Esophagus muscularis mucosa (tissue), 3 donors: ENCODE measurements at regions not wholly inside any gene's neighbourhood (a gene's known extent, or its start where the extent isn't known, plus 50 kb on each side); places are given as distances from the start of the nearest gene placed in this dataset.

Experiments
- POLR2A ChIP-seq: fragments of 450-650 bp; IDR thresholded peaks from one replicate; pipeline ENCODE4 v1.6.1; 2017; ENCODE audit warnings: antibody characterized with exemption, moderate library complexity, mild to moderate bottlenecking, low read depth
- POLR2AphosphoS5 ChIP-seq, 2 donors: sonication (generic); formaldehyde crosslinking; IDR thresholded peaks; one replicate each; pipeline ENCODE4 v1.6.1; 2017; ENCODE audit warnings: antibody characterized with exemption in 2 of 2
- TF ChIP-seq, protein P1 (sequence below), 3 experiments: fragments of 200-600 bp in 2 of 3; fragments of 450-650 bp in 1 of 3; sonication (generic) in 2 of 3; IDR thresholded peaks; one replicate each; pipeline ENCODE4 v1.5.1; 2017 to 2019; ENCODE audit warnings: antibody characterized with exemption in 3 of 3, mild to moderate bottlenecking in 2 of 3, moderate library complexity in 1 of 3

DNA sequence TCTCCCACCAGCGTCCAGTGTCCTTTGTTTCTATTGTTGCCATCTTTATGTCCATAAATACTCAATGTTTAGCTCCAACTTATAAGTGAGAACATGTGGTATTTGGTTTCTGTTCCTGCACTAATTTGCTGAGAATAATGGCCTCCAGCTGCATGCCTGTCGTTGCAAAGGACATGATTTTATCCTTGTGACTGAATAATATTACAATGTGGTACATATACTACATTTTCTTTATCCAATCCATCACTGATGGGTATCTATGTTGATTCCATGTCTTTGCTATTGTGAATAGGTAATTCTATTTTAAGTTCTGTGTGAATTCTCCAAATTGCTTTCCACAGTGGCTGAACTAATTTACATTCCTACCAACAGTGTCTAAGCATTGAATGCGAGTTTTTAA lies 578.6 kb upstream of the CA10 start:
- TF ChIP-seq, protein P1, sequence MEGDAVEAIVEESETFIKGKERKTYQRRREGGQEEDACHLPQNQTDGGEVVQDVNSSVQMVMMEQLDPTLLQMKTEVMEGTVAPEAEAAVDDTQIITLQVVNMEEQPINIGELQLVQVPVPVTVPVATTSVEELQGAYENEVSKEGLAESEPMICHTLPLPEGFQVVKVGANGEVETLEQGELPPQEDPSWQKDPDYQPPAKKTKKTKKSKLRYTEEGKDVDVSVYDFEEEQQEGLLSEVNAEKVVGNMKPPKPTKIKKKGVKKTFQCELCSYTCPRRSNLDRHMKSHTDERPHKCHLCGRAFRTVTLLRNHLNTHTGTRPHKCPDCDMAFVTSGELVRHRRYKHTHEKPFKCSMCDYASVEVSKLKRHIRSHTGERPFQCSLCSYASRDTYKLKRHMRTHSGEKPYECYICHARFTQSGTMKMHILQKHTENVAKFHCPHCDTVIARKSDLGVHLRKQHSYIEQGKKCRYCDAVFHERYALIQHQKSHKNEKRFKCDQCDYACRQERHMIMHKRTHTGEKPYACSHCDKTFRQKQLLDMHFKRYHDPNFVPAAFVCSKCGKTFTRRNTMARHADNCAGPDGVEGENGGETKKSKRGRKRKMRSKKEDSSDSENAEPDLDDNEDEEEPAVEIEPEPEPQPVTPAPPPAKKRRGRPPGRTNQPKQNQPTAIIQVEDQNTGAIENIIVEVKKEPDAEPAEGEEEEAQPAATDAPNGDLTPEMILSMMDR (IDR thresholded peaks at IDR 0.05): no peak
- TF ChIP-seq POLR2AphosphoS5 (IDR thresholded peaks at IDR 0.05) (no peak), POLR2A (no peak)
